ENCODE measurements at regions not wholly inside any gene's neighbourhood (a gene's known extent, or its start where the extent isn't known, plus 50 kb on each side); places are given as distances from the start of the nearest gene placed in this dataset.

GRCh38 chr2:11004199-11004598, 92.5 kb downstream of the KCNF1 start:
- Histone ChIP-seq H3K36me3 (ENCODE audit: control insufficient read depth, insufficient read depth, low read length) (no peaks in the 10 kb centered on the region), H3K4me3 (ENCODE audit: low read depth, low read length) (no peak overlapping the region), H3K9me3 (peaks cover 6% of the 10 kb centered on the region; the same call in 1 of the 2 replicates), H3K27me3 (replicated peaks; ENCODE audit: control insufficient read depth, insufficient read depth, low read length) (no peaks in the 10 kb centered on the region), H3K4me1 (no peaks in the 10 kb centered on the region)
- DNase-seq: no peak
- Mint-ChIP-seq H3K27me3 (ENCODE audit: insufficient read depth, unreplicated experiment) (peaks cover 4% of the 10 kb centered on the region), H3K4me1 (ENCODE audit: low read depth, unreplicated experiment) (no peaks in the 10 kb centered on the region), H3K4me3 (ENCODE audit: unreplicated experiment) (no peak overlapping the region), H3K9me3 (ENCODE audit: unreplicated experiment) (no peaks in the 10 kb centered on the region), H3K36me3 (ENCODE audit: insufficient read depth, unreplicated experiment) (no peaks in the 10 kb centered on the region), H3K27ac (ENCODE audit: unreplicated experiment) (no peak overlapping the region)
- no peak for TF ChIP-seq CTCF (IDR thresholded peaks at IDR 0.05; ENCODE audit: insufficient read depth in 1 of 2, low read depth in 1 of 2, low read length in 1 of 2, severe bottlenecking in 1 of 2, unreplicated experiment in 1 of 2)
- ChIA-PET POLR2A (no interaction called here), CTCF (no interaction called here)
- no TSS peak for BruUV-seq (replicated peaks)
- intact Hi-C loops (cut with micrococcal nuclease; ENCODE audit: unreplicated experiment): no loop called here

GRCh38 chr2:11005032-11005431, 93.3 kb downstream of the KCNF1 start:
- Histone ChIP-seq H3K9me3 (peaks cover 6% of the 10 kb centered on the region; the same call in 1 of the 2 replicates), H3K36me3 (ENCODE audit: control insufficient read depth, insufficient read depth, low read length) (no peaks in the 10 kb centered on the region), H3K4me1 (no peaks in the 10 kb centered on the region), H3K27me3 (replicated peaks; ENCODE audit: control insufficient read depth, insufficient read depth, low read length) (no peaks in the 10 kb centered on the region), H3K4me3 (ENCODE audit: low read depth, low read length) (no peak overlapping the region)
- H3K36me3 Mint-ChIP-seq (ENCODE audit: insufficient read depth, unreplicated experiment): no peaks in the 10 kb centered on the region
- intact Hi-C loops (cut with micrococcal nuclease; ENCODE audit: unreplicated experiment): no loop called here
- no peak overlapping the region for H3K4me3 Mint-ChIP-seq (ENCODE audit: unreplicated experiment)
- H3K27ac Mint-ChIP-seq (ENCODE audit: unreplicated experiment): no peak overlapping the region
- no TSS peak for BruUV-seq (replicated peaks)
- H3K9me3 Mint-ChIP-seq (ENCODE audit: unreplicated experiment): no peaks in the 10 kb centered on the region
- ChIA-PET POLR2A (no interaction called here), CTCF (no interaction called here)
- H3K4me1 Mint-ChIP-seq (ENCODE audit: low read depth, unreplicated experiment): no peaks in the 10 kb centered on the region
- no peak for TF ChIP-seq CTCF (IDR thresholded peaks at IDR 0.05; ENCODE audit: insufficient read depth in 1 of 2, low read depth in 1 of 2, low read length in 1 of 2, severe bottlenecking in 1 of 2, unreplicated experiment in 1 of 2)
- DNase-seq: no peak
- H3K27me3 Mint-ChIP-seq (ENCODE audit: insufficient read depth, unreplicated experiment): peaks cover 4% of the 10 kb centered on the region

- Mint-ChIP-seq H3K27ac (ENCODE audit: unreplicated experiment) (no peak overlapping the region), H3K36me3 (ENCODE audit: insufficient read depth, unreplicated experiment) (no peaks in the 10 kb centered on the region), H3K9me3 (ENCODE audit: unreplicated experiment) (no peaks in the 10 kb centered on the region), H3K27me3 (ENCODE audit: insufficient read depth, unreplicated experiment) (peaks cover 4% of the 10 kb centered on the region), H3K4me1 (ENCODE audit: low read depth, unreplicated experiment) (no peaks in the 10 kb centered on the region), H3K4me3 (ENCODE audit: unreplicated experiment) (no peak overlapping the region)
- H3K9me3 ChIP-seq: peaks cover 9% of the 10 kb centered on the region; the same call in 1 of the 2 replicates
- DNase-seq: no peak
- BruUV-seq (replicated peaks): no TSS peak
- H3K36me3 ChIP-seq (ENCODE audit: control insufficient read depth, insufficient read depth, low read length): no peaks in the 10 kb centered on the region
- intact Hi-C loops (cut with micrococcal nuclease; ENCODE audit: unreplicated experiment): no loop called here
- no peak for TF ChIP-seq CTCF (IDR thresholded peaks at IDR 0.05; ENCODE audit: insufficient read depth in 1 of 2, low read depth in 1 of 2, low read length in 1 of 2, severe bottlenecking in 1 of 2, unreplicated experiment in 1 of 2)
- no peak overlapping the region for H3K4me3 ChIP-seq (ENCODE audit: low read depth, low read length)
- no peaks in the 10 kb centered on the region for H3K4me1 ChIP-seq
- ChIA-PET POLR2A (no interaction called here), CTCF (no interaction called here)
- H3K27me3 ChIP-seq (replicated peaks; ENCODE audit: control insufficient read depth, insufficient read depth, low read length): no peaks in the 10 kb centered on the region
Observed at GRCh38 chr2:11006191-11006590, 94.5 kb downstream of the KCNF1 start.
